B cell (primary cell): ENCODE measurements at regions not wholly inside any gene's neighbourhood (a gene's known extent, or its start where the extent isn't known, plus 50 kb on each side); places are given as distances from the start of the nearest gene placed in this dataset.

Experiments
- ATAC-seq: fragments of 200-7000 bp; cut with Tn5 transposase; one replicate; pipeline ENCODE4 v1.10.0; 2021; ENCODE audit warnings: low read depth, mild to moderate bottlenecking, moderate number of reproducible peaks, moderate library complexity
- CTCF ChIA-PET: fragments of 350-600 bp; sonication (Branson Sonifier 250); formaldehyde crosslinking; loops from one replicate; lab custom pipeline; 2021; ENCODE audit warnings: antibody characterized with exemption, inconsistent platforms; lab: Charles Lee
- POLR2A ChIA-PET: fragments of 350-600 bp; sonication (Branson Sonifier 250); formaldehyde crosslinking; loops from one replicate; lab custom pipeline; 2021; ENCODE audit warnings: antibody characterized with exemption; lab: Charles Lee
- DNase-seq: peaks from one replicate; pipeline ENCODE4 v3.0.0; 2013
- H2AFZ ChIP-seq: 2 replicates; pipeline ENCODE4 v1.6.1; 2012; ENCODE audit warnings: mild to moderate bottlenecking, low read depth, low read length; ENCODE audit not compliant: insufficient read depth, poor library complexity, severe bottlenecking
- H3K27ac ChIP-seq, 2 donors: 1 replicate in 1 of 2; 2 replicates in 1 of 2; pipeline ENCODE4 v1.5.1; 2012 to 2013; ENCODE audit warnings: low read length in 2 of 2, mild to moderate bottlenecking in 2 of 2, moderate library complexity in 1 of 2
- H3K27me3 ChIP-seq, 4 experiments: fragments of 200-600 bp in 1 of 4; sonication (generic) in 1 of 4; replicated peaks in 1 of 4; 1 replicate in 2 of 4; 2 replicates in 2 of 4; pipeline versions ENCODE4 v1.6.1 to v1.7.0; 2013 to 2016; ENCODE audit warnings: low read length in 3 of 4, mild to moderate bottlenecking in 2 of 4, mixed read lengths in 1 of 4, moderate library complexity in 1 of 4; ENCODE audit not compliant: insufficient read depth in 4 of 4, control insufficient read depth in 3 of 4; ENCODE audit errors: control extremely low read depth in 1 of 4
- H3K36me3 ChIP-seq, 2 experiments: replicated peaks in 1 of 2; 1 replicate in 1 of 2; 2 replicates in 1 of 2; pipeline versions ENCODE4 v1.6.1 to v1.7.1; 2013; ENCODE audit warnings: low read length in 1 of 2; ENCODE audit not compliant: insufficient read depth in 2 of 2, control insufficient read depth in 1 of 2; ENCODE audit errors: control extremely low read depth in 1 of 2, extremely low read depth in 1 of 2
- H3K4me1 ChIP-seq, 2 donors: fragments of 200-600 bp in 1 of 2; sonication (generic) in 1 of 2; 1 replicate in 1 of 2; 2 replicates in 1 of 2; pipeline versions ENCODE4 v1.5.1 to v1.6.1; 2013 to 2017; ENCODE audit warnings: low read length in 2 of 2; ENCODE audit not compliant: control insufficient read depth in 2 of 2, insufficient read depth in 2 of 2
- H3K4me2 ChIP-seq: replicated peaks from 2 replicates; pipeline ENCODE3; 2012; ENCODE audit warnings: mild to moderate bottlenecking, low read depth, low read length; ENCODE audit not compliant: poor library complexity, severe bottlenecking
- H3K4me3 ChIP-seq, 5 experiments: fragments of 200-600 bp in 1 of 5; sonication (generic) in 1 of 5; 1 replicate in 3 of 5; 2 replicates in 2 of 5; pipeline versions ENCODE4 v1.5.1 to v1.7.0; 2011 to 2016; ENCODE audit warnings: low read length in 4 of 5, mild to moderate bottlenecking in 4 of 5, low read depth in 2 of 5, control low read depth in 1 of 5, moderate library complexity in 1 of 5; ENCODE audit not compliant: insufficient read depth in 1 of 5; ENCODE audit errors: control extremely low read depth in 1 of 5, extremely low read depth in 1 of 5
- H3K79me2 ChIP-seq: fragments of 200-600 bp; sonication (generic); one replicate; pipeline ENCODE4 v1.6.0; 2016; ENCODE audit warnings: low read length; ENCODE audit not compliant: control insufficient read depth, insufficient read depth
- H3K9ac ChIP-seq: fragments of 200-600 bp; sonication (generic); 2 replicates; pipeline ENCODE4 v1.6.1; 2017; ENCODE audit warnings: mild to moderate bottlenecking, low read length, moderate library complexity
- H3K9me3 ChIP-seq, 3 donors: one replicate each; pipeline versions ENCODE4 v1.6.1 to v1.7.1; 2013; ENCODE audit warnings: low read length in 2 of 3; ENCODE audit not compliant: control insufficient read depth in 2 of 3, insufficient read depth in 1 of 3; ENCODE audit errors: control extremely low read depth in 1 of 3
- H4K20me1 ChIP-seq: 2 replicates; pipeline ENCODE4 v1.6.0; 2012; ENCODE audit warnings: mild to moderate bottlenecking, low read length; ENCODE audit not compliant: insufficient read depth, control insufficient read depth, poor library complexity, severe bottlenecking
- H3K27ac Mint-ChIP-seq: one replicate; pipeline ENCODE4 v1.8.0; 2021; ENCODE audit warnings: mixed read lengths
- H3K27me3 Mint-ChIP-seq: one replicate; pipeline ENCODE4 v1.8.0; 2021; ENCODE audit warnings: mixed read lengths
- H3K4me1 Mint-ChIP-seq: one replicate; pipeline ENCODE4 v1.8.0; 2021; ENCODE audit warnings: mixed read lengths
- H3K4me3 Mint-ChIP-seq: one replicate; pipeline ENCODE4 v1.8.0; 2021; ENCODE audit warnings: mixed read lengths
- H3K9me3 Mint-ChIP-seq: one replicate; pipeline ENCODE4 v1.8.0; 2022; ENCODE audit warnings: mixed read lengths; ENCODE audit not compliant: insufficient read depth
- CTCF ChIP-seq: fragments of 200-600 bp; IDR thresholded peaks from one replicate; pipeline ENCODE4 v1.8.0; 2022; ENCODE audit warnings: antibody characterized with exemption, mild to moderate bottlenecking
- EZH2 ChIP-seq: IDR thresholded peaks from 2 replicates; pipeline ENCODE4 v1.6.1; 2012; ENCODE audit warnings: borderline replicate concordance, low read depth, mild to moderate bottlenecking, moderate library complexity, low read length; ENCODE audit not compliant: insufficient read depth, poor library complexity, severe bottlenecking
- WGBS: methylation state at CpG from one replicate; pipeline ENCODE4 v1.1.5; 2013; ENCODE audit warnings: missing lambda C conversion rate; ENCODE audit not compliant: insufficient coverage; 5-methylcytosine and 5-hydroxymethylcytosine counted together
- intact Hi-C: fragments of 100-400 bp; cut with micrococcal nuclease; formaldehyde crosslinking; loops from one replicate; pipeline ENCODE4 v1.10.0; 2022

- Histone ChIP-seq H3K4me3 (no peak overlapping the region), H2AFZ (no peak overlapping the region), H3K9me3 (no peaks in the 10 kb centered on the region), H3K4me1 (no peaks in the 10 kb centered on the region), H4K20me1 (no peaks in the 10 kb centered on the region), H3K36me3 (no peaks in the 10 kb centered on the region), H3K27ac (no peak overlapping the region), H3K27me3 (no peaks in the 10 kb centered on the region), H3K9ac (no peak overlapping the region), H3K79me2 (no peaks in the 10 kb centered on the region), H3K4me2 (no peak overlapping the region)
- Mint-ChIP-seq H3K27me3 (no peaks in the 10 kb centered on the region), H3K9me3 (no peaks in the 10 kb centered on the region), H3K4me1 (no peaks in the 10 kb centered on the region), H3K27ac (no peak overlapping the region), H3K4me3 (no peak overlapping the region)
- 100% methylated on average over 1 of the region's 4 CpGs for WGBS
- ChIA-PET POLR2A (no interaction called here), CTCF (no interaction called here)
- no peak for ATAC-seq
- intact Hi-C loops: no loop called here
- no peak for TF ChIP-seq CTCF
- no peak for TF ChIP-seq EZH2
- DNase-seq: no peak
Observed at GRCh38 chr13:106700439-106700838, 132.5 kb upstream of the ARGLU1 start.

GRCh38 chr13:106700007-106700406 is 132.1 kb upstream of the ARGLU1 start:
- Mint-ChIP-seq H3K27me3 (no peaks in the 10 kb centered on the region), H3K4me3 (no peak overlapping the region), H3K27ac (no peak overlapping the region), H3K4me1 (no peaks in the 10 kb centered on the region), H3K9me3 (no peaks in the 10 kb centered on the region)
- TF ChIP-seq CTCF (no peak), EZH2 (no peak)
- Histone ChIP-seq H3K36me3 (no peaks in the 10 kb centered on the region), H3K9ac (no peak overlapping the region), H2AFZ (no peak overlapping the region), H3K9me3 (no peaks in the 10 kb centered on the region), H4K20me1 (no peaks in the 10 kb centered on the region), H3K4me2 (no peak overlapping the region), H3K27ac (no peak overlapping the region), H3K79me2 (no peaks in the 10 kb centered on the region), H3K27me3 (no peaks in the 10 kb centered on the region), H3K4me1 (no peaks in the 10 kb centered on the region), H3K4me3 (no peak overlapping the region)
- intact Hi-C loops: no loop called here
- DNase-seq (no peak), ATAC-seq (no peak)
- WGBS: 96% methylated on average over 4 of the region's 8 CpGs
- ChIA-PET CTCF (no interaction called here), POLR2A (no interaction called here)
